Ovary (tissue), 3 donors: ENCODE measurements at regions not wholly inside any gene's neighbourhood (a gene's known extent, or its start where the extent isn't known, plus 50 kb on each side); places are given as distances from the start of the nearest gene placed in this dataset.

Experiments used
- EP300 ChIP-seq: sonication (generic); formaldehyde crosslinking; IDR thresholded peaks from one replicate; pipeline ENCODE4 v1.6.1; 2017; ENCODE audit warnings: antibody characterized with exemption
- POLR2A ChIP-seq: fragments of 450-650 bp; IDR thresholded peaks from one replicate; pipeline ENCODE4 v1.6.1; 2017; ENCODE audit warnings: antibody characterized with exemption, mild to moderate bottlenecking, moderate library complexity
- TF ChIP-seq, protein P1 (sequence below), 3 donors: fragments of 450-650 bp in 2 of 3; fragments of 200-600 bp in 1 of 3; IDR thresholded peaks; one replicate each; pipeline versions ENCODE4 v1.5.1 to v1.8.0; 2016 to 2022; ENCODE audit warnings: antibody characterized with exemption in 3 of 3, mild to moderate bottlenecking in 1 of 3
- donor health status: DM: no; HTN: no; CAD: no.

- TF ChIP-seq, protein P1, sequence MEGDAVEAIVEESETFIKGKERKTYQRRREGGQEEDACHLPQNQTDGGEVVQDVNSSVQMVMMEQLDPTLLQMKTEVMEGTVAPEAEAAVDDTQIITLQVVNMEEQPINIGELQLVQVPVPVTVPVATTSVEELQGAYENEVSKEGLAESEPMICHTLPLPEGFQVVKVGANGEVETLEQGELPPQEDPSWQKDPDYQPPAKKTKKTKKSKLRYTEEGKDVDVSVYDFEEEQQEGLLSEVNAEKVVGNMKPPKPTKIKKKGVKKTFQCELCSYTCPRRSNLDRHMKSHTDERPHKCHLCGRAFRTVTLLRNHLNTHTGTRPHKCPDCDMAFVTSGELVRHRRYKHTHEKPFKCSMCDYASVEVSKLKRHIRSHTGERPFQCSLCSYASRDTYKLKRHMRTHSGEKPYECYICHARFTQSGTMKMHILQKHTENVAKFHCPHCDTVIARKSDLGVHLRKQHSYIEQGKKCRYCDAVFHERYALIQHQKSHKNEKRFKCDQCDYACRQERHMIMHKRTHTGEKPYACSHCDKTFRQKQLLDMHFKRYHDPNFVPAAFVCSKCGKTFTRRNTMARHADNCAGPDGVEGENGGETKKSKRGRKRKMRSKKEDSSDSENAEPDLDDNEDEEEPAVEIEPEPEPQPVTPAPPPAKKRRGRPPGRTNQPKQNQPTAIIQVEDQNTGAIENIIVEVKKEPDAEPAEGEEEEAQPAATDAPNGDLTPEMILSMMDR (IDR thresholded peaks at IDR 0.05): no peak
- no peak for TF ChIP-seq EP300
- TF ChIP-seq POLR2A: no peak
Observed at GRCh38 chr15:35701402-35702046, 155.6 kb upstream of the DPH6 start.
